Stimulated activated CD4-positive, alpha-beta T cell treated with anti-CD3 and anti-CD28 coated beads, Interleukin-12 subunit alpha, Interleukin-12 subunit beta, amount 100 ng/mL, for 24 hours (primary cell): ENCODE measurements at regions not wholly inside any gene's neighbourhood (a gene's known extent, or its start where the extent isn't known, plus 50 kb on each side); places are given as distances from the start of the nearest gene placed in this dataset.
"Not testable (repeated sequence)": the region's sequence is repeated elsewhere in the genome, so short reads cannot be mapped to it uniquely, and the experiment has no call there.

Experiments
- DNase-seq, 2 experiments: peaks; one replicate each; pipeline ENCODE4 v3.0.0-alpha.2; 2020; ENCODE audit warnings: low read depth in 2 of 2

DNA sequence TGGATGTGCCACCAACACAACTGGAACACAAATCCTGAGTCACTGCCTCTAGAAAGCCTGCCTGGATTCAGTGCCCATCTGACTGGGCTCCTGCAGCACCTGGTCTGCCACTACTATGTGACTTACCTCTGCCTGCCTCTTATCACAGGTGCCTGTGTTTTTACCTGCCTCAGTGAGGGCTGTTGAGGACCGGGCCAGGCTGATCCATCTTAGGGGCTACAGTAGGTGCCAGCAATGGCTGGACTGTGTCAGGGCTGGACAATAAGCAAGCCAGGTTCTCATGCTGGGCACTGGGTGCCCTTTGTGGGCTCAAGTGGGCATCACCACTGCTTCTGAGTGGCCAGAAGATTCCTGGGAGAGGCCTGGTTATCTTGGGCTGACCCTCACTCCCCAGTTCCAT, 948.6 kb upstream of the TPTE start:
- DNase-seq: not testable (repeated sequence)

DNA sequence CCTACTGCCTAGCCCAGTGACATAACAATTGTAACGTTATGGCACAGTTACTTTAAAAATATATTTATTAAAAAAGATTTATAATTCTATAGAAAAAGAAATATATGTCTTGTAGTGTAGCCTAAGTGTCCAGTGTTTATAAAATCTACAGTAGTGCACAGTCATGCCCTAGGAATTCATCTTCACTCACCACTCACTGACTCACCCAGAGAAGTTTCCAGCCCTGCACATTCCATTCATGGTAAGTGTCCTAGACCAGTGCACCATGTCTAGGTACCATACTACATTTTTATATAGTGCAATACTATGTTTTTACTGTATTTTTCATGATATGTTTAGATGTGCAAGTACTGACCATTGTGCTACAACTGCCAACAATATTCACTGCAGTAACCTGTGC, 947.9 kb upstream of the TPTE start:
- not testable (repeated sequence) for DNase-seq

DNA sequence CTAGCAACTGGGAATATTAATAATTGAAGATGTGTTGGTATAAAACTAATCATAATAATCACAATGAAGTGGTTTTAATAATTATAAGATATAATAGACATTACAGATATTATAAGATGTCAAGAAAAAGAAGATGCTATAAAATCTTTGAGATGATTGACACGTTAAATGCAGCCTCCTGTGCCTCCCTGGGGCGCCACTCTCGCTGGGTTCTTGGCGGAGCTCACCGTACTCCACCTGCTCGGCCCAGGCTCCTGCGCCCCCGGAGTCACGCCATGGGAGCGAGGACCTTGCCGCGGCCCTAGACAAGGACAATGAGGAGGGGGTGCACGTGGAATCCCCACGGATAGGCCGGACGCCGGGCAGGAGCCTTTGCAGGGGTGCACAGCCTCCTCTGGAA, 942.1 kb upstream of the TPTE start:
- not testable (repeated sequence) for DNase-seq

DNA sequence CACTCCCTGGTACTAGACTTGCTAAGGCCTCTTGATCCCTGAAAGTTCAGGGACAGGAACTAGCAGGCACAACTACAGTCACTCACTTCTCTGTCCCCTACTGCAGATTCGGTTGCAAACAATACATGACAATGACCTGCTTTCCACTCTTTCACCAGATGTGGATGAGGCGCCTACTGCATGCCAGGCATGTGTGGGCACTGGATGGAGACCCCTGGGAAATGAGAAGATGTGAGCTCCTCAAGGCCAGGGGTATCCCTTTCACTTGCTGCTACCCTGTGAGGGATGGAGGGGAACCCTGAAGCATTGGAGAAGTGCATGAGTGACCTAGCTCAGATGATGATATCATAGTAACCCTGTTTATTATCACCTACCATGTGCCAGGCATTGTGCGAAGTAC, 933.4 kb upstream of the TPTE start:
- not testable (repeated sequence) for DNase-seq

- DNase-seq: not testable (repeated sequence)
These were observed 928.8 kb upstream of the TPTE start for GRCh38 chr21:9592591-9592990.

GRCh38 chr21:9593646-9594045, 927.7 kb upstream of the TPTE start:
- DNase-seq: not testable (repeated sequence)

- not testable (repeated sequence) for DNase-seq
These were observed 907.4 kb upstream of the TPTE start for GRCh38 chr21:9614011-9614410.

DNA sequence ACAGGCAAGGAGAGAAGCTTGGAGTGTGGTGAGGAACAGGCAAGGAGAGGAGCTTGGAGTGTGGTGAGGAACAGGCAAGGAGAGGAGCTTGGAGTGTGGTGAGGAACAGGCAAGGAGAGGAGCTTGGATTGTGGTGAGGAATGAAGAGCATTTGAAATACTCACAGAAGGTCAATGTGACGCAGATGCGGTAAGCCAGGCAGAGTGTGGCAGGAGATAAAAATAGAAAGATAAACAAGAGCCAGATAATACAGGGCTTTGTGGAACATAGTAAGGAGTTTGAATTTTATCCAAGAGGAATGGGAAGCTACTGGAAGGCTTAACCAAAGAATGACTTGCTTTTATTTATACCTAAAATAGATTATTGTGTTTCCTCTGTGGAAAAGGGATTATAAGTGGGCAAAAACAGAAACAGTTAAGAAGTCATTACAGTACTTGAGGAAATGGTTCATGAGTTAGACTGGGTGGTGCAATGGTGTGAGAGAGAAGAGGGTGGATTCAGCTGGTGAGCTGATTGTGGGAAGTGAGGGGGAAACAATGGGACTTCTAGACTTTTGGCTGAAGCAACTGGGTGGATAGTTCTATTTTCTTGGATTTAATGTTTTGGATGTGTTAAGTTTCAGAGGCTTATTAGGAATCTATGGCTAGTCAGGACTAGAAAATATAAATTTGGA, 900.1 kb upstream of the TPTE start:
- DNase-seq: not testable (repeated sequence)

DNA sequence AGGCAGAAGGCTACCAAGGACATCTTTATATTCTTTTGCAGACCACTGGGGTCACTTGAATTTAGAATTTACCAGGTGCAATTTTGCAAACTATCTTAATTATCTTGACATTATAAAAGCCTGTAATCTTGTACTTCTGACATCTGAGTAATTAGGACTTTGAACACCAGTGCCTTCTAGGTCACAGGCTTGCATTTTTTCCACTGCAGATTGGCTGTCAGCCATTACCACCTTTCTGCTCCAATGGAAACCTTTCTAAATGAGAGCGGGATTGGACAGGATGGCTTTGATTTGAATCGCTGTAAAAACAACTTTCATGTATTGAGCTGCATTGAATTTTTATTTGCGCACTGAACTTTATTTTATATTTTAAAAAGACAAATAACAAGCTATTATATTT, 893.3 kb upstream of the TPTE start:
- not testable (repeated sequence) for DNase-seq

- not testable (repeated sequence) for DNase-seq
These were observed 874.0 kb upstream of the TPTE start for GRCh38 chr21:9647409-9647808.

DNA sequence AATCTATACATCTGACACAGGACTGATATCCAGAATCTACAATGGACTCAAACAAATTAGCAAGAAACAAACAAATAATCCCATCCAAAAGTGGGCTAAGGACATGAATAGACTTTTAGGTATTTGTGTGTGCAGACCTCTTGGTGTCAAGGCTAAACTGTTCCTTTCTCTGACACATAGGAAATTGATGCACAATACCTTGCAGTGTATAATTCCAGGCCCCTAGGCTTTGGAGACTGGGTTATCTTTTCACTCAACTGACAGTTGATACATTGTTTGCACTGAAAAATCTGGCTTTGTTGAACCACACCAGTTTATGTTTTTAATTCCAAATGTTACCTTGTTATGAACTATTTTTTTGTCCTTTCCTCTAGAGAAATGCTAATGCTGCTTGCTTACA, 873.1 kb upstream of the TPTE start:
- not testable (repeated sequence) for DNase-seq

DNA sequence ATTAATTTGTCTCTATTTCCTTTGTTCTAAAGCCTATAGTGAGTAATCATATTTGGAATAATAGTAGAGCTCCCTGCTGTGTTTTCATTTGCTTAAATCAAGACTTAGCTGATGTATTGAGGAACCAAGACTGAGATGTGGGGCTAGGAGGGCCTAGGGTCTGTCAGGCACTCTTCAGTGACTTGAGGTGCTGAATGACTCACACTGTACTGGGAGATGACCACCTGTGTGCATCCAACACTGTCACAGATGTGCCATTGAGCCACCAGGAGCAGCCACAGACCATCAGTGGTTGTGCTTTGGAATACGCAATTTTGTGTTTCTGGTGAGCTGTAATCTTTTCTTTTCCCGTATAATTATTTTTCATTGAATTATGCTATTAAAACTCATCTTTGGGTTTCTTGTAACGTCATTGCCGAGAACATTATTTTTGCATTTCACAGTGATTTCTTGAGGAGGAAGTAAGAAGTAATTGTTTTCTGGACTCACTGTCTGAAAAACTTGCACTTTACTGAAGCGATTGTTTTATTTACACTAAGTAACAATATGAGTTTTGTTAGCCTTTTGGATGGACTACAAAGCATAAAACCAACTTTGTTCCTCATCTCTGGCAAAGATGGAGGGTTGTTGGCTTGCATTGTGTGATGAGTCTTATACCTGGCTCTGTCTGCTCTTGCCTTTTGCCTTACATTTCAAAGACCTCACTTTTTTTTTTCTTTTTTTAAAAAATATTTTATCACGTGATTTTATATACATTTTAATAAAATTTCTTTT, 872.2 kb upstream of the TPTE start:
- not testable (repeated sequence) for DNase-seq

GRCh38 chr21:9652819-9653218, 868.6 kb upstream of the TPTE start:
- DNase-seq: not testable (repeated sequence)

GRCh38 chr21:9655221-9655620, 866.2 kb upstream of the TPTE start:
- not testable (repeated sequence) for DNase-seq

GRCh38 chr21:9656455-9656854, 864.9 kb upstream of the TPTE start:
- not testable (repeated sequence) for DNase-seq

DNA sequence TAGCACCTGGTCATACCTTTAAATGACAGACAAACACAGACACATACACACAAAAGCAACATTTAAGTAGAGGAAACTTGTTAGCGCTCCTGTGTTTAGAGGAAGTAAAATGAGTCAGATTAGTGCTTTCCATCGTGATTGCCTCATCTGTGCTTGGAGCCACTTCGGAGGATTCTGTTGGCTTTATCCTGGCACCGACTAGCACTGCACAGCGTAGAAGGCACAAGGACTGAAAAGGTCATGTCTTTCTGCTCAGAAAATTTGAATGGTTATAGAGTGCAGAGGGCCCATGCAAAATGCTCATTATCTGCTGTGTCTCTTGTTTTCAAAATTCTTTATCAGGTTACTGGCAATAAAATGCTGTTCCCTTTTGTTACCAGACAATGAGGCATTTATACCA, 863.6 kb upstream of the TPTE start:
- DNase-seq: not testable (repeated sequence)

DNA sequence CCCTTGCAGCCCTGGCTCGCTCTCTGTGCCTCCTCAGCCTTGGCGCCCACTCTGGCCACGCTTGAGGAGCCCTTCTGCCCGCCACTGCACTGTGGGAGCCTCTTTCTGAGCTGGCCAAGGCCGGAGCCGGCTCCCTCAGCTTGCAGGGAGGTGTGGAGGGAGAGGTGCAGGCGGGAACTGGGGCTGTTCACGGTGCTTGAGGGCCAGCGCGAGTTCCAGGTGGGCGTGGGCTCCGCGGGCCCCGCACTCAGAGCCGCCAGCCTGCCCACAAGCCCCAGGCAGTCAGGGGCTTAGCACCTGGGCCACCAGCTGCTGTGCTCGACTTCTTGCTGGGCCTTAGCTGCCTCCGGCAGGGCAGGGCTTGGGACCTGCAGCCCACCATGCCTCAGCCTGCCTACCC, 861.5 kb upstream of the TPTE start:
- DNase-seq: not testable (repeated sequence)

DNA sequence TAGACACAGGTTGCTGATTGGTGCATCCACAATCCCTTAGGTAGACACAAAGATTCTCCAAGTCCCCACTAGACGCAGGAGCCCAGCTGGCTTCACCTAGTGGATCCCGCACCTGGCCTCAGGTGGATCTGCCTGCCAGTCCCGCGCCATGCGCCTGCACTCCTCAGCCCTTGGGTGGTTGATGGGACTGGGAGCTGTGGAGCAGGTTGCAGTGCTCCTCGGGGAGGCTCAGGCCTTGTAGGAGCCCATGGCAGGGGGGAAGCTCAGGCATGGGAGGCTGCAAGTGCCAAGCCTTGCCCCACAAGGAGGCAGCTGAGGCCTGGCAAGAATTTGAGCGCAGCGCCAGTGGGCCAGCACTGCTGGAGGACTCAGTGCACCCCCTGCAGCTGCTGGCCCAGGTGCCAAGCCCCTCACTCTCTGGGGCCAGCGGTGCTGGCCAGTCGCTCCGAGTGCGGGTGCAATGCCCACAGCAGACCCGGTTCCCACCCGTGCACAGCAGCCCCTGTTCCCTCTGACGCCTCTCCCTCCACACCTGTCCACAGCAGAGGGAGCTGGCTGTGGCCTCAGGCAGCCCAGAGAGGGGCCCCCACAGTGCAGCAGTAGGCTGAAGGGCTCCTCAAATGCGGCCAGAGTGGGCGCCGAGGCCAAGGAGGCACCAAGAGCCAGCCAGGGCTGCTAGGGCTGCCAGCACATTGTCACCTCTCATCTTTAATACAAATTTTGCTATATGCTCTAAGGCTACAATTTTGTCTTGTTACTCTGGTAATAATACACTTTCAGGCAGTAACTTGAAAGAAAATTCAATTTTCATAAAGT, 857.3 kb upstream of the TPTE start:
- DNase-seq: not testable (repeated sequence)

GRCh38 chr21:9675811-9676210, 845.6 kb upstream of the TPTE start:
- DNase-seq: not testable (repeated sequence)

DNA sequence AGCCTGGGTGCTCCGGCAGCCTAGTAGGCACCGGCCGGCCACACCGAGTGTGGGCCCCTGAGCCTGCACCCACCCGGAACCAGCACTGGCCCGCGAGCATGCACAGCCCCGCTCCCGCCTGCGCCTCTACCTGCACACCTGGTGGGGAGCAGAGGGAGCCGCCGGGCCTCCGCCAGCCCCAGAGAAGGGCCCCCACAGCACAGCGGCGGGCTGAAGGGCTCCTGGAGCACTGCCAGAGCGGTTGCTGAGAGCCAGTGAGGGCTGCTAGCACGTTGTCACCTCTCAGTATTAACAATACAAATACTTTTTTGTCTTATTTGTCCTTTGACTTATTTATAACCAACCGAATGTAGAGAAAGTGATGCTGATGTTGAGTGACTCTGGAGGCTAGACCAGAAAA, 842.4 kb upstream of the TPTE start:
- DNase-seq: not testable (repeated sequence)

GRCh38 chr21:9688945-9689344, 832.4 kb upstream of the TPTE start:
- DNase-seq: not testable (repeated sequence)

GRCh38 chr21:9690981-9691380, 830.4 kb upstream of the TPTE start:
- DNase-seq: not testable (repeated sequence)
